H9 (cell line): ENCODE measurements at regions not wholly inside any gene's neighbourhood (a gene's known extent, or its start where the extent isn't known, plus 50 kb on each side); places are given as distances from the start of the nearest gene placed in this dataset.

Source experiments
- DNase-seq: peaks from one replicate; pipeline ENCODE4 v3.0.0-alpha.2; 2017
- H2AFZ ChIP-seq: one replicate; pipeline ENCODE4 v1.6.1; 2013; ENCODE audit warnings: mild to moderate bottlenecking, low read length, control low read depth, moderate library complexity
- H2AK5ac ChIP-seq: 2 replicates; pipeline ENCODE4 v1.6.1; 2013; ENCODE audit warnings: low read length, control low read depth, mixed read lengths; ENCODE audit not compliant: insufficient read length
- H2BK120ac ChIP-seq: one replicate; pipeline ENCODE4 v1.6.1; 2013; ENCODE audit warnings: low read depth, mild to moderate bottlenecking, low read length, control low read depth, inconsistent platforms; ENCODE audit not compliant: poor library complexity, severe bottlenecking
- H2BK12ac ChIP-seq: 2 replicates; pipeline ENCODE4 v1.6.1; 2013; ENCODE audit warnings: low read length, control low read depth, mixed read lengths, low read depth; ENCODE audit not compliant: insufficient read length
- H2BK15ac ChIP-seq: 2 replicates; pipeline ENCODE4 v1.6.1; 2013; ENCODE audit warnings: low read depth, low read length, control low read depth
- H2BK20ac ChIP-seq: one replicate; pipeline ENCODE4 v1.6.1; 2013; ENCODE audit warnings: low read depth, mild to moderate bottlenecking, low read length, control low read depth, inconsistent platforms; ENCODE audit not compliant: poor library complexity, severe bottlenecking
- H2BK5ac ChIP-seq: 2 replicates; pipeline ENCODE4 v1.6.1; 2013; ENCODE audit warnings: low read length, control low read depth, mixed read lengths; ENCODE audit not compliant: insufficient read length
- H3K14ac ChIP-seq: 2 replicates; pipeline ENCODE4 v1.6.1; 2013; ENCODE audit warnings: low read length, control low read depth; ENCODE audit not compliant: insufficient read depth
- H3K18ac ChIP-seq: 2 replicates; pipeline ENCODE4 v1.6.1; 2013; ENCODE audit warnings: low read depth, mild to moderate bottlenecking, mixed read lengths, low read length, control low read depth; ENCODE audit not compliant: insufficient read length
- H3K23ac ChIP-seq: 2 replicates; pipeline ENCODE4 v1.6.1; 2013; ENCODE audit warnings: low read length, control low read depth, mixed read lengths, low read depth; ENCODE audit not compliant: insufficient read length
- H3K23me2 ChIP-seq: 2 replicates; pipeline ENCODE4 v1.6.1; 2013; ENCODE audit warnings: low read depth, mild to moderate bottlenecking, mixed read lengths, low read length, control low read depth; ENCODE audit not compliant: insufficient read length, poor library complexity, severe bottlenecking
- H3K27ac ChIP-seq: 2 replicates; pipeline ENCODE4 v1.5.1; 2013; ENCODE audit warnings: low read length, control low read depth, mixed read lengths, low read depth; ENCODE audit not compliant: insufficient read length
- H3K27me3 ChIP-seq: 2 replicates; pipeline ENCODE4 v1.6.1; 2013; ENCODE audit warnings: low read length, control low read depth, inconsistent platforms; ENCODE audit not compliant: insufficient read depth
- H3K4ac ChIP-seq: 2 replicates; pipeline ENCODE4 v1.6.1; 2013; ENCODE audit warnings: low read depth, mild to moderate bottlenecking, control low read depth, inconsistent platforms, low read length, moderate library complexity
- H3K4me1 ChIP-seq: 2 replicates; pipeline ENCODE4 v1.6.1; 2013; ENCODE audit warnings: low read length, control low read depth, inconsistent platforms; ENCODE audit not compliant: insufficient read depth
- H3K4me2 ChIP-seq: 2 replicates; pipeline ENCODE4 v1.6.1; 2013; ENCODE audit warnings: low read length, control low read depth, mixed read lengths; ENCODE audit not compliant: insufficient read length, insufficient read depth
- H3K56ac ChIP-seq: 2 replicates; pipeline ENCODE4 v1.6.1; 2013; ENCODE audit warnings: low read depth, mild to moderate bottlenecking, mixed read lengths, low read length, control low read depth; ENCODE audit not compliant: insufficient read length
- H3K79me1 ChIP-seq: 2 replicates; pipeline ENCODE4 v1.6.1; 2013; ENCODE audit warnings: low read depth, mild to moderate bottlenecking, moderate library complexity, low read length, control low read depth, inconsistent platforms; ENCODE audit not compliant: insufficient read depth, poor library complexity, severe bottlenecking
- H3K79me2 ChIP-seq: 2 replicates; pipeline ENCODE4 v1.6.1; 2013; ENCODE audit warnings: low read length, control low read depth, inconsistent platforms; ENCODE audit not compliant: insufficient read depth
- H3K9ac ChIP-seq: 2 replicates; pipeline ENCODE4 v1.6.1; 2013; ENCODE audit warnings: low read length, control low read depth, mixed read lengths; ENCODE audit not compliant: insufficient read length; ENCODE audit errors: extremely low read depth
- H3K9me3 ChIP-seq: one replicate; pipeline ENCODE4 v1.6.1; 2013; ENCODE audit warnings: low read depth, low read length, inconsistent platforms; ENCODE audit not compliant: control insufficient read depth
- H3T11ph ChIP-seq: one replicate; pipeline ENCODE4 v1.6.1; 2013; ENCODE audit warnings: mild to moderate bottlenecking, low read length, control low read depth, inconsistent platforms
- H4K20me1 ChIP-seq: one replicate; pipeline ENCODE4 v1.6.1; 2013; ENCODE audit not compliant: control insufficient read depth, insufficient read length, insufficient read depth
- H4K5ac ChIP-seq: 2 replicates; pipeline ENCODE4 v1.6.1; 2013; ENCODE audit warnings: low read depth, mild to moderate bottlenecking, mixed read lengths, low read length, control low read depth; ENCODE audit not compliant: insufficient read length
- H4K8ac ChIP-seq: replicated peaks from 2 replicates; pipeline ENCODE4 v1.6.1; 2013; ENCODE audit warnings: low read length, control low read depth, mixed read lengths, low read depth; ENCODE audit not compliant: insufficient read length
- H4K91ac ChIP-seq: 2 replicates; pipeline ENCODE4 v1.6.1; 2013; ENCODE audit warnings: low read depth, mild to moderate bottlenecking, moderate library complexity, mixed read lengths, low read length, control low read depth; ENCODE audit not compliant: insufficient read length
- H3K27ac Mint-ChIP-seq, 3 experiments: 2 replicates in 2 of 3; 3 replicates in 1 of 3; pipeline ENCODE4 v1.8.0; 2020 to 2021; ENCODE audit warnings: mixed read lengths in 3 of 3, mild to moderate bottlenecking in 1 of 3, moderate library complexity in 1 of 3
- H3K27me3 Mint-ChIP-seq: 2 replicates; pipeline ENCODE4 v1.8.0; 2021; ENCODE audit warnings: low read depth, mild to moderate bottlenecking, moderate library complexity, mixed read lengths
- H3K36me3 Mint-ChIP-seq, 3 experiments: 2 replicates in 2 of 3; 3 replicates in 1 of 3; pipeline ENCODE4 v1.8.0; 2020 to 2021; ENCODE audit warnings: low read depth in 3 of 3, mixed read lengths in 3 of 3; ENCODE audit not compliant: insufficient read depth in 1 of 3
- H3K4me1 Mint-ChIP-seq, 2 experiments: 2 replicates each; pipeline ENCODE4 v1.8.0; 2020; ENCODE audit warnings: mixed read lengths in 2 of 2
- H3K4me3 Mint-ChIP-seq, 2 experiments: 2 replicates in 1 of 2; 3 replicates in 1 of 2; pipeline ENCODE4 v1.8.0; 2020 to 2021; ENCODE audit warnings: mild to moderate bottlenecking in 2 of 2, mixed read lengths in 2 of 2, moderate library complexity in 1 of 2
- H3K9me3 Mint-ChIP-seq, 2 experiments: 2 replicates in 1 of 2; 3 replicates in 1 of 2; pipeline ENCODE4 v1.8.0; 2020; ENCODE audit warnings: mild to moderate bottlenecking in 2 of 2, mixed read lengths in 2 of 2, moderate library complexity in 1 of 2
- CTCF ChIP-seq: fragments of 200-600 bp; sonication (generic); conservative IDR thresholded peaks from 3 replicates; pipeline ENCODE4 v1.8.0; 2021; ENCODE audit warnings: antibody characterized with exemption, mild to moderate bottlenecking
- WGBS: extraction: QIAGEN DNeasy Blood & Tissue Kit; methylation state at CpG from one replicate; pipeline ENCODE4 v1.1.7; 2013; ENCODE audit warnings: missing lambda C conversion rate, low lambda C conversion rate, mixed read lengths; ENCODE audit not compliant: insufficient read length; ENCODE audit errors: extremely low coverage; 5-methylcytosine and 5-hydroxymethylcytosine counted together

- DNase-seq, result peak; percentile 15
- Histone ChIP-seq H3K14ac (peak overlapping the region; percentile 13; the same call in 1 of the 2 replicates), H3K23me2 (no peaks in the 10 kb centered on the region), H3K27ac (no peak overlapping the region), H3K4ac (no peak overlapping the region), H3K9me3 (no peaks in the 10 kb centered on the region), H2BK120ac (no peak overlapping the region), H4K8ac (no peak overlapping the region), H3K23ac (no peak overlapping the region), H3K18ac (no peak overlapping the region), H3T11ph (no peak overlapping the region), H2BK15ac (no peak overlapping the region), H3K27me3 (no peaks in the 10 kb centered on the region), H3K4me1 (peaks cover 5% of the 10 kb centered on the region; the same call in 1 of the 2 replicates), H3K4me2 (no peak overlapping the region), H4K20me1 (no peaks in the 10 kb centered on the region), H3K79me1 (no peaks in the 10 kb centered on the region), H3K56ac (no peak overlapping the region), H4K5ac (no peak overlapping the region), H2BK20ac (no peak overlapping the region), H2AFZ (no peak overlapping the region), H2BK5ac (no peak overlapping the region), H3K79me2 (no peaks in the 10 kb centered on the region), H3K9ac (no peak overlapping the region), H4K91ac (no peak overlapping the region), H2BK12ac (no peak overlapping the region), H2AK5ac (no peak overlapping the region)
- peaks cover 48% of the 10 kb centered on the region for H3K27me3 Mint-ChIP-seq
- H3K27ac Mint-ChIP-seq, result peak overlapping the region in 1 of 3 experiments; percentile 63; a peak in 1 of 7 replicates
- peaks cover 23 to 33% of the 10 kb centered on the region in 2 experiments for H3K4me1 Mint-ChIP-seq
- no peak for TF ChIP-seq CTCF
- H3K36me3 Mint-ChIP-seq, result peaks cover 0 to 16% (median 0%) of the 10 kb centered on the region in 3 experiments; a peak in 4 of 7 replicates
- no CpG with 5 or more reads among the region's 9 CpGs for WGBS
- no peak overlapping the region for H3K4me3 Mint-ChIP-seq
- H3K9me3 Mint-ChIP-seq, result peaks cover 8 to 10% of the 10 kb centered on the region in 2 experiments
Observed at GRCh38 chr1:18541046-18541795, 60.5 kb downstream of the KLHDC7A start.
